Activated CD4-positive, alpha-beta T cell treated with anti-CD3 and anti-CD28 coated beads for 36 hours (primary cell): ENCODE measurements at regions not wholly inside any gene's neighbourhood (a gene's known extent, or its start where the extent isn't known, plus 50 kb on each side); places are given as distances from the start of the nearest gene placed in this dataset.
"Not testable (repeated sequence)": the region's sequence is repeated elsewhere in the genome, so short reads cannot be mapped to it uniquely, and the experiment has no call there.

Source experiments
- ATAC-seq: fragments of 200-7000 bp; cut with Tn5 transposase; one replicate; pipeline ENCODE4 v1.10.0; 2021; ENCODE audit warnings: mild to moderate bottlenecking, moderate library complexity
- CTCF ChIA-PET: fragments of 350-600 bp; sonication (Branson Sonifier 250); formaldehyde crosslinking; loops from one replicate; lab custom pipeline; 2021; ENCODE audit warnings: antibody characterized with exemption; lab: Charles Lee
- POLR2A ChIA-PET: fragments of 350-600 bp; sonication (Branson Sonifier 250); formaldehyde crosslinking; loops from one replicate; lab custom pipeline; 2021; ENCODE audit warnings: antibody characterized with exemption, inconsistent platforms; lab: Charles Lee
- DNase-seq: peaks from one replicate; pipeline ENCODE4 v3.0.0-alpha.2; 2020
- H3K27ac Mint-ChIP-seq: one replicate; pipeline ENCODE4 v1.8.0; 2021; ENCODE audit warnings: mixed read lengths
- H3K27me3 Mint-ChIP-seq: one replicate; pipeline ENCODE4 v1.8.0; 2021; ENCODE audit warnings: mixed read lengths
- H3K36me3 Mint-ChIP-seq: one replicate; pipeline ENCODE4 v1.8.0; 2021; ENCODE audit warnings: low read depth, mixed read lengths
- H3K4me1 Mint-ChIP-seq: one replicate; pipeline ENCODE4 v1.8.0; 2021; ENCODE audit warnings: mixed read lengths
- H3K4me3 Mint-ChIP-seq: one replicate; pipeline ENCODE4 v1.8.0; 2021; ENCODE audit warnings: mild to moderate bottlenecking, moderate library complexity, mixed read lengths
- H3K9me3 Mint-ChIP-seq: one replicate; pipeline ENCODE4 v1.8.0; 2021; ENCODE audit warnings: low read depth, mixed read lengths
- intact Hi-C, 2 experiments: fragments of 100-400 bp; cut with DNase I in 1 of 2; cut with micrococcal nuclease in 1 of 2; formaldehyde crosslinking; loops; one replicate each; pipeline versions ENCODE4 v1.14.2 to v1.15.1; 2022 to 2024; cut with DNase I, micrococcal nuclease

DNA sequence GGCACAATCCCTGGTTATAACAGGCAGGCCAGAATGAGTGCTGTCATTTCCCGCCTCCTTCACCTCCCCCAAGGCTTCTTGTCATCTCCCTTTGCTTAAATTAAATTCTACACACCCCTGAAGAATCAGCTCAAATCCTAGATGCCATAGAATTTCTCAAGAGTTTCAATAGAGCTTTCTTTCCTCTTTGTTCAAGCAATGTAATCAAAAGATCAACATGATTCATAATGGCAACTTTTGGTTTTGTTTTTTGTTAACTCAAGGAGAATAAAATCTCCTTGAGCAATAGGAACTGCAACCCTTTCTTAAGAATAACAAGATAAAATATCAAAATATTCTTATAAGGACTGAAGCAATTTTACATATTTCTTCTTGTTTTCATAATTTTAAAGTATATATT lies 180.8 kb upstream of the CDK1 start:
- intact Hi-C loops = loop anchor here in 1 of 2 experiments (2.0 kb wide), 1 partner anchor 13 kb away; no protein-coding TSS in a partner anchor
- Mint-ChIP-seq H3K36me3 (peaks cover 1% of the 10 kb centered on the region), H3K27me3 (no peaks in the 10 kb centered on the region), H3K4me1 (peaks cover 23% of the 10 kb centered on the region), H3K9me3 (no peaks in the 10 kb centered on the region), H3K27ac (peak overlapping the region; percentile 40), H3K4me3 (no peak overlapping the region)
- ChIA-PET POLR2A (no interaction called here), CTCF (interaction anchor here (1.0 to 1.7 kb wide), 3 partner anchors 9 to 22 kb away, joined by 3 to 6 read pairs (median 3); no protein-coding TSS in a partner anchor)
- ATAC-seq (peak; percentile 46), DNase-seq (no peak)

DNA sequence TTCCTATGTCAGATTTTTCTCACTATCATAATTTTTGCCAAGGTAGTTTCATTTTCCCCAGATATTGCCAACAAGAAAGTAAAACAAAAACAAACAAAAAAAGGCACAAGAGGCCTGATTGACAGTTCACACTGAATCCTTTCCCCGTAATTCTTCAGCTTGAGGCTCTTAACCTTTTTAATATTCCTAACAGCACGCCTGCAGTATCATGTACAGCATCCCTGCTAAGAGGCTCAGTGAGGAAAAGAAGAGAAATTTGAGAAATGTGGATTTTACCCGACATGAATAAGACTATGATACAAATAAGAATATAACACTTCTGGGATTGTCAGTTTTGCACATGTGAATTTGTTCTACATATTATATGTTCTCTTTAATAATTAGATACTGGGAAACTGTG lies 182.4 kb upstream of the CDK1 start:
- DNase-seq (no peak), ATAC-seq (no peak)
- Mint-ChIP-seq H3K9me3 (no peaks in the 10 kb centered on the region), H3K4me3 (no peak overlapping the region), H3K4me1 (peaks cover 23% of the 10 kb centered on the region), H3K27ac (no peak overlapping the region), H3K27me3 (no peaks in the 10 kb centered on the region), H3K36me3 (peaks cover 10% of the 10 kb centered on the region)
- intact Hi-C loops = loop anchor here (2.0 kb wide), 2 partner anchors 15 to 23 kb away; no protein-coding TSS in a partner anchor
- ChIA-PET POLR2A (no interaction called here), CTCF (interaction anchor here (0.7 to 1.4 kb wide), 11 partner anchors 10 to 151 kb away, joined by 3 to 7 read pairs (median 3); no protein-coding TSS in a partner anchor)

DNA sequence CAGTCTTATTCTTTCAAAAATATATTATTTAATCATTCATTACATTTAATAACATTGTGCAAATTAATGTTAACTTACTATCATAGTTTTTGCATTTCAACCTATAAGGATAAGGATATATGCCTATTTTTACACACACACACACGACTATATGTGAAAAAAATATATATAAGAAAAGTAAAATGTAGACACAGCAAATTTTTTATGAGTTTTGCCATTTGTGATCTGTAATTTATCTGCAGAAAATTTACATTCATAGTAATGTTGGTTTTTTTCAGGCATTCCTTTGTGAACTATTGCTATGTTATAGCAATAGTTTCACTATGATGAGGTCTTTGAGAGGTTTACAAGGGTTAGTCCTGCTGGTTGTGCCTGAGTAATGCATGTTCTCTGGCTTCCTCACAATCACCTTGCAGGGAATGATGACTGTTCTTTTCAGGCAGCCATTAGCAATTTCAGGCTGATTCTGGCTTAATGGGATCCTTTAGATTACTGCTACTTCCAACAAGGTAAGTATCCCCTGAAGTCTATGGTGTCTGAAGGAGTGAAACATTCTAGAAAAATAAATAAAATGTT lies 183.7 kb upstream of the CDK1 start:
- CTCF ChIA-PET = interaction anchor here (0.6 to 1.4 kb wide), 9 partner anchors 11 to 149 kb away, joined by 3 to 7 read pairs (median 3); no protein-coding TSS in a partner anchor
- intact Hi-C loops = loop anchor here (2.0 kb wide), 1 partner anchor 22 kb away; no protein-coding TSS in a partner anchor
- H3K27ac Mint-ChIP-seq = no peak overlapping the region
- ATAC-seq (peak; percentile 94), DNase-seq (peak; percentile 27)
- peaks cover 10% of the 10 kb centered on the region for H3K36me3 Mint-ChIP-seq
- peaks cover 23% of the 10 kb centered on the region for H3K4me1 Mint-ChIP-seq
- no peaks in the 10 kb centered on the region for H3K9me3 Mint-ChIP-seq
- no peak overlapping the region for H3K4me3 Mint-ChIP-seq
- H3K27me3 Mint-ChIP-seq = no peaks in the 10 kb centered on the region
- POLR2A ChIA-PET = no interaction called here

DNA sequence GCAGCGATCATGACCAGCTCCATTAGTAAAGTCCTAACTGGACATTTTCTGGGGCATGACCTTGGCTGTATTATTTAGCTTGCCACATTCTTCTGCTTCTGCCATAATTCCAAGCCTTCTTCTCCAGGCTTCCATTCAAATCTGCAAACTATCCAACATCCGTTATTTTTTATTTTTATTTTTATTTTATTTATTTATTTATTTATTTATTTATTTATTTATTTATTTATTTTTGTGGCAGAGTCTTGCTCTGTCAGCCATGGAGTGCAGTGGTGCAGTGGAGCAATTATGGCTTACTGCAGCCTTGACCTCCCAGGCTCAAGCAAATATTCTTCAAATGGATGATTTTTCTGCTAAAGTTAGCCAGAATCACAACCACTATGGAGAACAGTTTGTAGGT lies 187.2 kb upstream of the CDK1 start:
- no peaks in the 10 kb centered on the region for H3K9me3 Mint-ChIP-seq
- CTCF ChIA-PET = interaction anchor here (0.6 kb wide), 1 partner anchor 27 kb away, joined by 3 read pairs; no protein-coding TSS in a partner anchor
- intact Hi-C loops = no loop called here
- no peak for DNase-seq
- H3K4me1 Mint-ChIP-seq = peaks cover 15% of the 10 kb centered on the region
- no peak for ATAC-seq
- H3K27me3 Mint-ChIP-seq = no peaks in the 10 kb centered on the region
- H3K4me3 Mint-ChIP-seq = no peak overlapping the region
- no peak overlapping the region for H3K27ac Mint-ChIP-seq
- POLR2A ChIA-PET = no interaction called here
- peaks cover 14% of the 10 kb centered on the region for H3K36me3 Mint-ChIP-seq

DNA sequence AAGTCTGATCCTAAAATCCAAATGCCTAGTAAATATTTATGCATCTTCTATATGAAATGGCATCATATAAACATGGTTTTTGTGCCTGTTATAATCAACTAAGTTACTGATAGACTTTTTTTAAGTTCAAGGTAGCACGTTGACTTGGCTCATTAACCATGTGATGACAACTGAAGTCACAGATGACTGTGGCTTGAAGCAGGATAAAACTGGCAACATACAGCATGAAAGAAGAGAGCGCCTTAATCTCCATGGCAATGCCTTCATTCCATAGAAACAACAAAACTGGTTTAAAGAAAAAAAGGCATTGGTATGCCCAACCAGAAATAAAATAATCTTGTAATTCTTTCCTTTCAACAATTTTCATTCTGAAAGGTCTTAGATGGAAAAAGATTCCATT lies 188.9 kb upstream of the CDK1 start:
- CTCF ChIA-PET = no interaction called here
- Mint-ChIP-seq H3K4me3 (no peak overlapping the region), H3K9me3 (peaks cover 8% of the 10 kb centered on the region), H3K27me3 (no peaks in the 10 kb centered on the region), H3K27ac (no peak overlapping the region), H3K36me3 (peaks cover 26% of the 10 kb centered on the region), H3K4me1 (no peaks in the 10 kb centered on the region)
- DNase-seq = no peak
- POLR2A ChIA-PET = no interaction called here
- ATAC-seq = no peak
- intact Hi-C loops = no loop called here

DNA sequence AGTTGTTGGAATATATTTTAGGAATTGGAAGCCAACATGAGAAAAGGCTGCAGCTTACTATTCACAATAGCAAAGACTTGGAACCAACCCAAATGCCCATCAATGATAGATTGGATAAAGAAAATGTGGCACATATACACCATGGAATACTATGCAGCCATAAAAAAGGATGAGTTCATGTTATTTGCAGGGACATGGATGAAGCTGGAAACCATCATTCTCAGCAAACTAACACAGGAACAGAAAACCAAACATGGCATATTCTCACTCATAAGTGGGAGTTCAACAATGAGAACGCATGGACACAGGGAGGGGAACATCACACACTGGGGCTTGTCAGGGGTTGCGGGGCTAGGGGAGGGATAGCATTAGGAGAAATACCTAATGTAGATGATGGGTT lies 192.1 kb upstream of the ANK3 start:
- CTCF ChIA-PET, H3K4me3 Mint-ChIP-seq, H3K27ac Mint-ChIP-seq: not testable (repeated sequence)

DNA sequence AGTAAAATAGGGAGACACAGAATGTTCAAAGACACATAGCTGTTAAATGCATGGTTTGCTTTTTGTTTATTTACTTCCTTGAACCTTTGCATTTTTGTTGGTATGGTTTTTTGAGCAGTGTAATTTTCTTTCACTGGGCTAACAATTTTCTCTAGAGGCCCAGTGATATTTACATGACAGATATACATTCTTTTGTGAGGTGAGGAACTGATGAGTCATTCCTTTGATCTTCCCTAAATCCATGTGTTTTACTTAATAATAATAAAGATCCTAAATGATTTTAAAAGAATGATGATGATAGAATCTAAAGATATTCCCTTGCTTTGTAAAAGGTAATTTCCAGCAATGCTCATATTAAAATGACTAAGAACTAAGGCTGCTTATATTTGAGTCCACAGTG lies 188.5 kb upstream of the ANK3 start:
- POLR2A ChIA-PET = no interaction called here

More for the DNA sequence above, 192.1 kb upstream of the ANK3 start:
- DNase-seq, POLR2A ChIA-PET, H3K27me3 Mint-ChIP-seq, H3K4me1 Mint-ChIP-seq, intact Hi-C loops, ATAC-seq: not testable (repeated sequence)
- H3K36me3 Mint-ChIP-seq = peaks cover 49% of the 10 kb centered on the region
- H3K9me3 Mint-ChIP-seq = peaks cover 26% of the 10 kb centered on the region

DNA sequence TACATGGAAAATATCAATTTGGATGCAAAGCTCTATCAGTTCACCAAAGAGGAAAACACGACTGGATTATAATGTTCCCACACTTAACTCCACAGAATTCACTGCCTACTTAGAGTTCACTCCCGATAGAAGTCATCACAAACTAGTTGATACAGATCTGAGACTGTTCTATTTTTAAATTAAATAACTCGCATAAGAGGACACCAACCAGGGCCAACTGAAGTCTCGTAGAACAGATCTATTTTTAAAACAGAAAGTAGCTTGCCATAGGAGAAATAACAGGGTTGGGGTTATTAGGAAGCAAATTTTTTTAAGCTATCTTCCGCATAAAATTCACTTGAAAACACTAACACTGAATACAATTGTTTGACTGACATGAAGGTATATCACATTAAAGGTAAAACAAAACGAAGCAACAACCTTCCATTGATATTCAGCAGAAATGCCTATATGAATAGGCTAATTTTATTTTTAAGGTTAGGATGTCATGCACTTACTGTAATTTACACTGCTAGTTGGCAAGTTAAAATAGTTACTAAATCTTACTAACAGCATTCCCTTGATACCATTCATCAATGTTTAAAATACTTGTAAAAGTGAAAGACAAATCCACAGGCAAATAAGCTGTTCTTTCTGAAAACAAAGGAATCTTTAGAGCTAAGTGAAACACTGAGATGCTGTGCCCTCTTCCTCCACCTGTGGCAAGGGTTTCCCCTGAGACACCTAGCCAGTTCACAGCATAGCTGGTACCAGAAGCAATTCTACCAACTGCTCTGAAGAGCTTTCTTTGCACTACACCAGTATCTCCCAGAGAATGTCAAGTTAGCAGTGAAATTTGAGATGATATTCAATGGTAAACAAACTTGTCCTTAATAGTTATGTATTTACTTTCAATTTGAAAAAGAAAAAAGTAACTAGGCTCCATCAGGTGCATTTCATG lies 186.7 kb upstream of the ANK3 start:
- no peak for ATAC-seq
- intact Hi-C loops = loop anchor here in 1 of 2 experiments (10.0 kb wide), 1 partner anchor 702 kb away; no protein-coding TSS in a partner anchor
- peaks cover 21% of the 10 kb centered on the region for H3K36me3 Mint-ChIP-seq
- H3K27ac Mint-ChIP-seq = peak overlapping the region; percentile 71
- H3K9me3 Mint-ChIP-seq = peaks cover 11% of the 10 kb centered on the region
- H3K27me3 Mint-ChIP-seq = no peaks in the 10 kb centered on the region
- POLR2A ChIA-PET = no interaction called here
- peaks cover 39% of the 10 kb centered on the region for H3K4me1 Mint-ChIP-seq
- CTCF ChIA-PET = interaction anchor here (0.9 to 1.8 kb wide), 5 partner anchors 10 to 71 kb away, joined by 3 to 6 read pairs (median 5); no protein-coding TSS in a partner anchor
- peak overlapping the region; percentile 40 for H3K4me3 Mint-ChIP-seq
- no peak for DNase-seq

More for the DNA sequence above, 188.5 kb upstream of the ANK3 start:
- Mint-ChIP-seq H3K27ac (no peak overlapping the region), H3K9me3 (peaks cover 18% of the 10 kb centered on the region), H3K36me3 (peaks cover 36% of the 10 kb centered on the region), H3K4me3 (no peak overlapping the region), H3K4me1 (peaks cover 33% of the 10 kb centered on the region), H3K27me3 (no peaks in the 10 kb centered on the region)
- intact Hi-C loops = loop anchor here in 1 of 2 experiments (10.0 kb wide), 1 partner anchor 703 kb away; no protein-coding TSS in a partner anchor
- DNase-seq = no peak
- CTCF ChIA-PET = interaction anchor here (0.7 kb wide), 1 partner anchor 18 kb away, joined by 3 read pairs; no protein-coding TSS in a partner anchor
- ATAC-seq = no peak

DNA sequence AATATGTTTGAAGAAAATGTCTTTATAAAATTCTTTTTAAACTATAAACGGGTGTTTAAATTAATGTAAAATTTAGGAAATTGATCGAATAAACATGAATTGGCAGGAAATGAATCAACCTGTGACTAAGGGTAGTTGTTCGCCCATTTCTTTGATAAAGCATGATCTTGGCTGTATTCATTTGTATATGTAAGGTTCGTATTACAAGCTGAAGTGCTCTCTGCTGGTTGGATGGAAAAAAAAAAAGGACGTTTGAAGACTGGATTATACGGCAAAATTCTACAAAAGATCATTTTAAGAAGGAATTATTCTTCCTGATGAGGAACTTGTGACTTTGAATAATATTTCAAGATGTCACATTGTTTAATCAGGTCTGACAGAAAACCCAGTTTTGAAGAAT lies 185.4 kb upstream of the ANK3 start:
- Mint-ChIP-seq H3K27me3 (no peaks in the 10 kb centered on the region), H3K27ac (peak overlapping the region; percentile 10)

DNA sequence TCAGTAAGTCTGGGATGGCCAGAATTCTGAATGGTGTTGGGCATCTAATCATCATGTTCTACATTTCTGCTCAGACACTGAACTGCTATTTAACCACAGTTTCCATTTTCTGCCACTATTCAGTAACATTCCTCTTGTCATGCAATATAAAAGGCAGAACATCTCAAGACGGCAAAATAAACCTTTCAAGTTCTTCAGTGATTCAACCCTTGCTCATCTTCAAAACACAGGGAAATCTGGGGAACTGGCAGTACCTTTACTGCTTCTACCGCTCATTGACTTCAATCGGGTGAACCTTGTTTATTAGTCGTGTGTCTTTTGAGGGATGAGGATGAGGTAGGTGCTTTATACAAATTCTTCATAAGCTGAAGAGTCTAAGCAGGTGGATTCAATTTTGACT lies 184.7 kb upstream of the ANK3 start:
- H3K36me3 Mint-ChIP-seq = peaks cover 24% of the 10 kb centered on the region
- POLR2A ChIA-PET = no interaction called here
- H3K4me1 Mint-ChIP-seq = peaks cover 50% of the 10 kb centered on the region
- H3K27ac Mint-ChIP-seq = peak overlapping the region; percentile 93
- DNase-seq (no peak), ATAC-seq (no peak)
- CTCF ChIA-PET = interaction anchor here (0.6 kb wide), 1 partner anchor 194 kb away, joined by 3 read pairs; no protein-coding TSS in a partner anchor
- H3K9me3 Mint-ChIP-seq = peaks cover 11% of the 10 kb centered on the region
- no peaks in the 10 kb centered on the region for H3K27me3 Mint-ChIP-seq
- no peak overlapping the region for H3K4me3 Mint-ChIP-seq
- intact Hi-C loops = loop anchor here (5.0 to 10.0 kb wide), 4 partner anchors 203 to 1478 kb away; partner anchors contain the start of genes CCDC6 (in 1 of the 2) and CDK1 (in 1 of the 2)

More for the DNA sequence above, 185.4 kb upstream of the ANK3 start:
- Mint-ChIP-seq H3K4me1 (peaks cover 48% of the 10 kb centered on the region), H3K4me3 (no peak overlapping the region), H3K36me3 (peaks cover 23% of the 10 kb centered on the region), H3K9me3 (peaks cover 11% of the 10 kb centered on the region)
- POLR2A ChIA-PET = no interaction called here
- CTCF ChIA-PET = interaction anchor here (1.2 to 1.8 kb wide), 3 partner anchors 9 to 72 kb away, joined by 3 to 5 read pairs (median 5); no protein-coding TSS in a partner anchor
- no peak for DNase-seq
- intact Hi-C loops = loop anchor here in 1 of 2 experiments (10.0 kb wide), 1 partner anchor 700 kb away; no protein-coding TSS in a partner anchor
- ATAC-seq = no peak
